ENCODE measurements at regions not wholly inside any gene's neighbourhood (a gene's known extent, or its start where the extent isn't known, plus 50 kb on each side); places are given as distances from the start of the nearest gene placed in this dataset.

DNA sequence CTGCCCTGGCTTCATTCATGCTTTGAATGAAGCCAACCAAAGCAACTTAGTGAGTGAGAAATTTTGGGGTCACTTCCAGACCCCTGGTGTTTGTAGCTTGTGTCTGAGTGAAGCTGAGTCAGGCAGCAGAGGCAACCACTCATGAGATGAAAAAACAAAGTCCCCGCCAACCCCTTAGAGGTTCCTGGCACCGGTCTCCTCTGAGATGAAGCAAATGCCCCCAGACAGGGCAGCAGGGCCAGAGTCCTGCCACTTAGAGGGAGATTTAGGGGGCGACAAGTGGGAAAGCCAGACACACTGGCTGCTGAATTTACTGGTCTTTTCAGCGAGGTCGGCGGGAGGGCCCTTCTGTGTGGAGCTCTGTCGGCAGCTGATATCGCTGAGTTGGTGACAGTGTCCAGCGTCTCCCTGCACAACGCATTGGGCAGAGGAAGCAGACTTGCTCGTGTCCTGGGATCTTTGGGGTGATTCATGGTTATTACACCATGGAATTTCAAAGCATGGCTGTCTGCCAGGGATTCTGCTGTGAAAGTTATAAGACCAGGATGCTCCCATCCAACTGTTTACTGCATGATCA is 482.6 kb downstream of the MIAT start:
- peak; percentile 42 for DNase-seq
- peaks cover 2% of the 10 kb centered on the region for H3K9me3 ChIP-seq (replicated peaks; ENCODE audit: control insufficient read depth, low read depth, low read length)
- H3K27ac ChIP-seq (ENCODE audit: low read length), result no peak overlapping the region
- no peaks in the 10 kb centered on the region for H3K36me3 ChIP-seq (ENCODE audit: control insufficient read depth, insufficient read depth, low read length)
- H3K4me3 ChIP-seq (ENCODE audit: low read length), result no peak overlapping the region
- peaks cover 20% of the 10 kb centered on the region for H3K27me3 ChIP-seq (ENCODE audit: control insufficient read depth, insufficient read depth, low read length)
- 53% methylated on average over 7 of the region's 11 CpGs for WGBS (ENCODE audit: insufficient coverage)
- peaks cover 21% of the 10 kb centered on the region for H3K4me1 ChIP-seq (ENCODE audit: control insufficient read depth, insufficient read depth, low read length)

DNA sequence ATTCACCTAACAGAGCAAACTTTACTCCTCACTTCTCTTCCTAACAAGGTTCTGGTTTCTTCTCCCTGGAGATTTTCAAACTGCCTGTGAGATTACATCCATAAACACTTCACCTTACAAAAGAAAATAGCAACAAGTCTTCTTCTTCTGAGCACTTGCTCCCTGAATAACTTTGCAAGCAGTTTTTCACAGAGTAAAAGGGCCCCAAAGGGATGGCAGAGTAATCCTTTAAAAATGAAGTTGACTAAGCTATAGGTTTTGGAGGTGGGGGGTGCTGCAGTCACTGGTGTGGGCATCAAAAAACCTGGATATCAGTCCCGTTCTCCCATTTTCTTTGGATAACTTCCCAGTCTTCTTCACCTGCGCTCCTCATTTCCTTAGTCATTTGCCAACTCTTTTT is 484.9 kb downstream of the MIAT start:
- no CpG with 5 or more reads among the region's 2 CpGs for WGBS (ENCODE audit: insufficient coverage)
- H3K36me3 ChIP-seq (ENCODE audit: control insufficient read depth, insufficient read depth, low read length), result no peaks in the 10 kb centered on the region
- no peak for DNase-seq
- H3K4me1 ChIP-seq (ENCODE audit: control insufficient read depth, insufficient read depth, low read length), result peaks cover 14% of the 10 kb centered on the region
- no peaks in the 10 kb centered on the region for H3K9me3 ChIP-seq (replicated peaks; ENCODE audit: control insufficient read depth, low read depth, low read length)
- H3K27me3 ChIP-seq (ENCODE audit: control insufficient read depth, insufficient read depth, low read length), result peaks cover 20% of the 10 kb centered on the region
- H3K4me3 ChIP-seq (ENCODE audit: low read length), result no peak overlapping the region
- no peak overlapping the region for H3K27ac ChIP-seq (ENCODE audit: low read length)

DNA sequence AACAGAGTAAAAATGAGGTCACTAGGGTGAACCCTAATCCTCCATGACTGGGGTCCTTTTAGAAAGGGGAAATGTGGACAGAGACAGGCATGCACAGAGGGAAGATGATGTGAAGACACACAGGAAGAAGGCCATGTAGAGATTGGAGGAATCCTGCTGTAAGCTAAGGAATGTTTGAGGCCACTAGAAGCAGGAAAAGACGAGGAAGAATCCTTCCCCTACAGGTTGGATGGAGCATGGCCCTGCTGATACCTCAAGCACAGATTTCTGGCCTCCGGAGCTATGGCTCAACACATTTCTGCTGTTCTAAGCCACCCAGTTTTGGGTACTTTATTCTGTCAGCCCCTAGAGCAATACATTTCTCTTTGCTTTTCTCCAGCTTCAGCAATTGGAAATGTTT is 486.9 kb downstream of the MIAT start:
- no peak for DNase-seq
- no peaks in the 10 kb centered on the region for H3K9me3 ChIP-seq (replicated peaks; ENCODE audit: control insufficient read depth, low read depth, low read length)
- H3K4me3 ChIP-seq (ENCODE audit: low read length), result no peak overlapping the region
- peaks cover 14% of the 10 kb centered on the region for H3K27me3 ChIP-seq (ENCODE audit: control insufficient read depth, insufficient read depth, low read length)
- H3K27ac ChIP-seq (ENCODE audit: low read length), result no peak overlapping the region
- peaks cover 3% of the 10 kb centered on the region for H3K4me1 ChIP-seq (ENCODE audit: control insufficient read depth, insufficient read depth, low read length)
- no CpG with 5 or more reads among the region's 2 CpGs for WGBS (ENCODE audit: insufficient coverage)
- H3K36me3 ChIP-seq (ENCODE audit: control insufficient read depth, insufficient read depth, low read length), result no peaks in the 10 kb centered on the region

GRCh38 chr22:27146866-27147633 is 489.7 kb downstream of the MIAT start:
- Histone ChIP-seq H3K27ac (ENCODE audit: low read length) (no peak overlapping the region), H3K27me3 (ENCODE audit: control insufficient read depth, insufficient read depth, low read length) (peaks cover 14% of the 10 kb centered on the region), H3K4me3 (ENCODE audit: low read length) (no peak overlapping the region), H3K36me3 (ENCODE audit: control insufficient read depth, insufficient read depth, low read length) (no peaks in the 10 kb centered on the region), H3K4me1 (ENCODE audit: control insufficient read depth, insufficient read depth, low read length) (peaks cover 5% of the 10 kb centered on the region), H3K9me3 (replicated peaks; ENCODE audit: control insufficient read depth, low read depth, low read length) (no peaks in the 10 kb centered on the region)
- 89% methylated on average over 1 of the region's 4 CpGs for WGBS (ENCODE audit: insufficient coverage)
- DNase-seq, result no peak

- Histone ChIP-seq H3K9me3 (replicated peaks; ENCODE audit: control insufficient read depth, low read depth, low read length) (peaks cover 4% of the 10 kb centered on the region), H3K27ac (ENCODE audit: low read length) (no peak overlapping the region), H3K4me1 (ENCODE audit: control insufficient read depth, insufficient read depth, low read length) (peaks cover 5% of the 10 kb centered on the region), H3K36me3 (ENCODE audit: control insufficient read depth, insufficient read depth, low read length) (no peaks in the 10 kb centered on the region), H3K27me3 (ENCODE audit: control insufficient read depth, insufficient read depth, low read length) (peaks cover 12% of the 10 kb centered on the region), H3K4me3 (ENCODE audit: low read length) (no peak overlapping the region)
- DNase-seq, result no peak
- no CpG with 5 or more reads among the region's 2 CpGs for WGBS (ENCODE audit: insufficient coverage)
These were observed 490.7 kb downstream of the MIAT start for GRCh38 chr22:27148055-27148454.

- H3K27ac ChIP-seq (ENCODE audit: low read length), result no peak overlapping the region
- no peaks in the 10 kb centered on the region for H3K36me3 ChIP-seq (ENCODE audit: control insufficient read depth, insufficient read depth, low read length)
- peaks cover 12% of the 10 kb centered on the region for H3K27me3 ChIP-seq (ENCODE audit: control insufficient read depth, insufficient read depth, low read length)
- H3K4me1 ChIP-seq (ENCODE audit: control insufficient read depth, insufficient read depth, low read length), result peaks cover 5% of the 10 kb centered on the region
- H3K4me3 ChIP-seq (ENCODE audit: low read length), result no peak overlapping the region
- H3K9me3 ChIP-seq (replicated peaks; ENCODE audit: control insufficient read depth, low read depth, low read length), result peaks cover 6% of the 10 kb centered on the region
- DNase-seq, result no peak
- WGBS (ENCODE audit: insufficient coverage), result 96% methylated on average over 3 of the region's 8 CpGs
These were observed 491.6 kb downstream of the MIAT start for GRCh38 chr22:27148886-27149470.

DNA sequence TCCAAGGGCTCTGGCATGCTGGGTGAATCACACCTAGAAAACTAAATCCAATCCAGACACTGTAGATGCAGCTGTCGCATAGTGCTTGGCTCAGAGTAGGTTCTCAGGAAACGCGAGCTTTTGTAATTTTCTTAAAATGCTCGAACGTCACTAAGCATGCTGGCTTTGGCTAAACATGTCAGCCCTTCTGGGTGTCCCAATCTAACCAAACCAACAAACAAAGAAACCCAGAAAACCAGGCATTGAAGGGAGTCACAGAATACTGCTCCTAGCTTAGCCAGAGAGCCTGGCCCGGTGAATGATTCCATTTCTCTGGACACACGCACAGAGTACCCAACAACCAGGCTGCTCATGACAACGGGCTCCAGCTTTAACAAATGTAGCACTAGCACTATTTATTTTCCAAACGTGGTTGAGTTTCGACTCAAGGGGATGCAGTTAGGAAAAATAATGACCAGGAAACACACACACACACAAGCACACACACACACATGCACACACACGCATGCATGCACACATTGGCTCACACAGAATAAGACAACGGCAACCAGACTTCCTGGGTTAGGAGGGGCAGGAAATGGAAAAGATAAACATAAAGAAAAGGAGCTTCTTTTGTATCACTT is 492.6 kb downstream of the MIAT start:
- Histone ChIP-seq H3K4me3 (ENCODE audit: low read length) (no peak overlapping the region), H3K27me3 (ENCODE audit: control insufficient read depth, insufficient read depth, low read length) (peaks cover 10% of the 10 kb centered on the region)
- DNase-seq, result peak; percentile 67

DNA sequence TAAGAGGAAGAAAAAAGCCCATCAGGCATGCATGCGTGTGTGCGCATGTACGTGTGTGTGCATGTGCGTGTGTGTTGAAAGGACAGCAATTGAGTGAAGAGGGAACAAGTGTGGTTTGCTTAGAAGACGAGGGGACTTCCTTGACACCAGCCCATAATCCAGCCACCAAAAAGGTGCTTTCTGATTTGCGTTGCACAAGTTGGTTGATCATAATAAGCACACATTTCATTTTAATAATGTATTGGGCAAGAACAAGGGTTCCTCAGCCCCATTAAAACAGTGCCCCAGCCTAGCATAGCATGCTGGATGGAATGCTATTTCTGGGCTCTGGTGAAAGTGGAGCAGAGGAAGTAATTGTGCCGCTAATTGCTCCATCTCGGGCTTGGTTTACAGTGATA is 493.2 kb downstream of the MIAT start:
- Histone ChIP-seq H3K36me3 (ENCODE audit: control insufficient read depth, insufficient read depth, low read length) (no peaks in the 10 kb centered on the region), H3K27me3 (ENCODE audit: control insufficient read depth, insufficient read depth, low read length) (peaks cover 10% of the 10 kb centered on the region), H3K4me3 (ENCODE audit: low read length) (no peak overlapping the region), H3K27ac (ENCODE audit: low read length) (no peak overlapping the region), H3K4me1 (ENCODE audit: control insufficient read depth, insufficient read depth, low read length) (peaks cover 5% of the 10 kb centered on the region), H3K9me3 (replicated peaks; ENCODE audit: control insufficient read depth, low read depth, low read length) (peaks cover 6% of the 10 kb centered on the region)
- 58% methylated on average over 5 of the region's 8 CpGs for WGBS (ENCODE audit: insufficient coverage)
- DNase-seq, result no peak

More for the DNA sequence above, 492.6 kb downstream of the MIAT start:
- Histone ChIP-seq H3K4me1 (ENCODE audit: control insufficient read depth, insufficient read depth, low read length) (peaks cover 5% of the 10 kb centered on the region), H3K9me3 (replicated peaks; ENCODE audit: control insufficient read depth, low read depth, low read length) (peaks cover 6% of the 10 kb centered on the region), H3K27ac (ENCODE audit: low read length) (no peak overlapping the region), H3K36me3 (ENCODE audit: control insufficient read depth, insufficient read depth, low read length) (no peaks in the 10 kb centered on the region)
- 37% methylated on average over 4 of the region's 12 CpGs for WGBS (ENCODE audit: insufficient coverage)

DNA sequence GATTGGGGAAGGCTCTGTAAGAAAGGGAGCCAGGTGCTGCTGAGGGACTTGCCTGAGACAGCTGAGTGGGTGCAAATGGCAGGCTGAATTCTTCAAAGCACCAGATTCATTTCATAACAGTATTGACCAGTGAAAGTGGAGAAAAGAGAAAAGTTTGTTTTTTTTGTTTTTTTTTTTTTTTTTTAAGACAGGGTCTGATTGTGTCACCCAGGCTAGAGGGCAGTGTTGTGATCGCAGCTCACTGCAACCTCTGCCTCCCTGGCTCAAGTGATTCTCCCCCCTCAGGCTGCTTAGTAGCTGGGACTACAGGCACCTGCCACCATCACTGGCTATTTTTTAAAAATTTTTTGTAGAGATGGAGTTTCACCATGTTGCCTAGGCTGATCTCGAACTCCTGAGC is 494.0 kb downstream of the MIAT start:
- no peaks in the 10 kb centered on the region for H3K36me3 ChIP-seq (ENCODE audit: control insufficient read depth, insufficient read depth, low read length)
- no peak overlapping the region for H3K27ac ChIP-seq (ENCODE audit: low read length)
- peaks cover 10% of the 10 kb centered on the region for H3K27me3 ChIP-seq (ENCODE audit: control insufficient read depth, insufficient read depth, low read length)
- DNase-seq, result no peak
- H3K4me3 ChIP-seq (ENCODE audit: low read length), result no peak overlapping the region
- peaks cover 6% of the 10 kb centered on the region for H3K9me3 ChIP-seq (replicated peaks; ENCODE audit: control insufficient read depth, low read depth, low read length)
- H3K4me1 ChIP-seq (ENCODE audit: control insufficient read depth, insufficient read depth, low read length), result peaks cover 5% of the 10 kb centered on the region
- WGBS (ENCODE audit: insufficient coverage), result no CpG with 5 or more reads among the region's 2 CpGs

DNA sequence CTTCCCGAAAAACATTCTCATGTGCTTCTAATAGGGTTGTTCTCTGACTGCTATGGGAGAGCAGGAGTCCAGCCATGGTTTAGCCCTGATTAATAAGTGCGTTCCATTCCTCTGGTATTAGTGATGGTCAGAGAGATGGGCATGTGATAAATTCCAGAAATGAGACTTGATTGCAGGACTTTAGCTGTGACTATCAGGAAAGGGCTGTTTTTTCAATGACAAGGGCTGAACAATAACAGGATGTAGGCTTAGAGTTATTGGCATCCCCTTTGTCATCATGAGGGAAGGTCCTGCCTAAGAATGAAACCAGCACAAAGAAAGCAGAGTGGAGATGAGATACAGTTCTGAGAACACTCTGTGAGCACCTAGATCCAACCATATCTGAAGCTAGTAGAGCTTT is 494.6 kb downstream of the MIAT start:
- H3K4me3 ChIP-seq (ENCODE audit: low read length), result no peak overlapping the region
- H3K27ac ChIP-seq (ENCODE audit: low read length), result no peak overlapping the region
- H3K36me3 ChIP-seq (ENCODE audit: control insufficient read depth, insufficient read depth, low read length), result no peaks in the 10 kb centered on the region
- peaks cover 5% of the 10 kb centered on the region for H3K4me1 ChIP-seq (ENCODE audit: control insufficient read depth, insufficient read depth, low read length)
- H3K27me3 ChIP-seq (ENCODE audit: control insufficient read depth, insufficient read depth, low read length), result peaks cover 11% of the 10 kb centered on the region
- H3K9me3 ChIP-seq (replicated peaks; ENCODE audit: control insufficient read depth, low read depth, low read length), result peaks cover 6% of the 10 kb centered on the region
- DNase-seq, result no peak
- WGBS (ENCODE audit: insufficient coverage), result 83% methylated on average over 1 of the region's 2 CpGs
